ENCODE measurements at regions not wholly inside any gene's neighbourhood (a gene's known extent, or its start where the extent isn't known, plus 50 kb on each side); places are given as distances from the start of the nearest gene placed in this dataset.
"Not testable (repeated sequence)": the region's sequence is repeated elsewhere in the genome, so short reads cannot be mapped to it uniquely, and the experiment has no call there.

DNA sequence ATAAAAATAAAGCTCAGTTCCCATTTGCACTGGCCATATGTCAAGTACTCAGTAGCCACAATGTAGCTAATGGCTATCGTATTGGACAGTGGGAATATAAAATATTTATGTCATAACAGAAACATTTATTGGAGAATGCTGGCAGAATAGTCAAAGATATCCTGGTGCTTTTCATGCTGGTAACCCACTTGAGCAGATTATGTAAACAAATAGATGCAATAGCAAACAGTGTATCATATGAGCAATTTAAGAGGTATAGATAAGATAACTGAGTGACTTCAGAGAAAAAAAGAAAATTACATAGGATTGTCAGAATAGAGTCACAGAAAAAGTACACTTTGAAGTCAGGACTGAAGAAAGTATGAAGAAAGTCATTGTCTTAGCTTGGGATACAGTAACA lies 426.6 kb downstream of the NDFIP2 start:
- no peak for DNase-seq

DNA sequence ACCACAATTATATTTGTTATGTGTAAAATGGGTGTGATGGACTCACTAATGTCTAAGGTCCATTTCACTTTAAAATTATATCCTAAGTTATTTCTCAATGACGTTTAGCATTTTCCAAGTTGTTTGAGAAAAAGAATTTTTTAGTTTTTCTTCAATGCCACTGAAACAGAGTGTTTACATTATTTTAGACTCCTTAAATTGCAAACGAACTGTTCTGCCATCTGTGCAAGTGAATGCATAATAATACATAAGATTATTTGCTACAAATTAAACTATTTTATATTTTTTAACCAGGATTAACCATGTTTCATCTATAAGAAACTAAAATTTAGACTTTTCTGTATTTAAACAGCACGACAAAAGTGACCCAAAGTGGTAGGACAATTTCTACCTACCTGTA lies 425.4 kb downstream of the NDFIP2 start:
- DNase-seq: no peak

DNA sequence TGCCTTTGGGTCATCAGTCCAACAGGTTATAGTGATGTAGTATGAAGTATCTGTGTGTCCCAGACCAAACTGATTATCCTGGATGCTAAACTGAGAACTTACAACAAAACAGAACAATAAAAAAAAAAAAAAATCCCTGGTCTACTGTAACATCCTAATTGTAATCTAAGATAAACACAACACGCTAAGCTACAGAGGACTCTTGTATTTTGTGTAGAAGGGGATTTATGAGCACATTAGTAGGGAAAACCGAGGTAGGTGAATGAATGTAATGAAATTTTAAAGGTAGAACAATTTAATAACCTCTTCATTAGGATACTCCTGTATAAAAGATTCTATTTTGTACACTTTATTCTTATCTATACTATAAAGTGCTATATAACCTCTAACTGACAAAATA lies 424.1 kb downstream of the NDFIP2 start:
- DNase-seq: no peak

DNA sequence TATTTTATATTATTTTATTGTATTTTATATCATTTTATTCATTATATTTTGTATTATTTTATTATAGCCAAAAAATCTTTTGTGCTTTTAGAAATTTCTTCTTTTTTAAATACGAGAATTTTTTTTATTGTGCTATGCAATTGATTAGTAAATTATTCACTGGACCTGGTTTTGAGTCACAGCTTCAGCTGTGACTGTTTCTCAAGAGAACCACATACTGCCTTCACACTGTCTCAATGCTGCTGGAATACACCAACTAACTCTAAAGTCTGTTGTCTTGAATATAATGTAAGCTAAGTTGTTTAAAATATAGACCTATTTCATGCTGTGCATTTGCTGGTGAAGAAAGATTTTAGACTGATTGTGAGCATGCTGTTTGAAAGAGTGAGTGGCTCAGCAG lies 423.6 kb downstream of the NDFIP2 start:
- DNase-seq: no peak

DNA sequence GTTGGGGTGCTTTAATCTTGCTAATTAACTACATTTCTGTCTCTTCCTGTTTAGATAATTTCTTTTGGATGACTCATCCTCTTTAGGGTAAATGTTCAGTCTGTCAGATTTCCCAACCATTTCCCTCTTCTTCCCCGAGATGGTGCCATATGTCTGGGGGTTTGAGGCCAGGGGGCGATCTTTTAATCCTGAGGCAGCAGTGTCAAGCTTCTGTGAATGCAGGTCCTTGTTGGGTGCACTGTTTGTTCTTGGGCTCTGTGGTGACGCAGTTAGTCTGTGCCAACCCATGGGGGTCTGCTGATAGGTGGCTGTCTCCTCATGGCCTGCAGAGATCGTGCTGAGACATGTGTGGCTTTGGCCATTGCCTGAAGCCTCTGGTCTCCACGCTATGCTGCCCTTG lies 420.4 kb downstream of the NDFIP2 start:
- no peak for DNase-seq

DNA sequence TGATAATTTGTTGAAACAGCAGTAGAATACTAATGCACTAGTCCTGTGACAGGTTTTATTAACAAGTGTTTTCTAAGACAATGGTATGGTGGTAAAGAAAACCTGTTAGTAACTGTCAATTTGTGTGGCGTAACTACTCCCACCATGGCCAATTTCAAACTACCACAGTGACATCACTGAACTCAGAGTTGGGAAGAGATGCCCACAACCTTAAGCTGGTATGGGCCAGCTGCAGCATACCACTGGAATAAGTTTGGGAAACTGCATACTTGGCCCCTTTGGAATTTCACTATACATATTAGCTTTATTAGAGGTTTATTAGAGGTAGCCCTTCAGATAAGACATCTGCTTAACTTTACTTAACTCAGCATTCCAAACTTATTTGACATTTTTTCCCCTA lies 419.4 kb downstream of the NDFIP2 start:
- DNase-seq: no peak

DNA sequence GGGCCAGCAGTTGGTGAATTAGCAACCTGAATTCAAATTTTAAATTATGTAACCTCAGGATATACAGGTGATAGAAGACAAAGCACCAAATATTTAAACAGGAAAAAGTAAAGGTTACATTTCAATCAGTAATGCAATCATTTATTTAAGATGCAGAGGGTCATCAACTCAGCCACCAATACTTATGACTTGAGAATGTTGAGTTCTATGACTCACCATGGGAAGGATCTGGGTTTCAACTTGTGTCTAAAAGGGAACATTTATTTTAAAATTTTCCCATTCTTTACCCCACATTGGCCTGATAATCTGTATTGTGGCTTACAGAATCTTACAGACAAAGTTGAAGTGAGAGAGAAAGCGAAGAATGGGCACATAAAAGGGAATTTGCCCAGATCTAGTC lies 418.0 kb downstream of the NDFIP2 start:
- no peak for DNase-seq

DNA sequence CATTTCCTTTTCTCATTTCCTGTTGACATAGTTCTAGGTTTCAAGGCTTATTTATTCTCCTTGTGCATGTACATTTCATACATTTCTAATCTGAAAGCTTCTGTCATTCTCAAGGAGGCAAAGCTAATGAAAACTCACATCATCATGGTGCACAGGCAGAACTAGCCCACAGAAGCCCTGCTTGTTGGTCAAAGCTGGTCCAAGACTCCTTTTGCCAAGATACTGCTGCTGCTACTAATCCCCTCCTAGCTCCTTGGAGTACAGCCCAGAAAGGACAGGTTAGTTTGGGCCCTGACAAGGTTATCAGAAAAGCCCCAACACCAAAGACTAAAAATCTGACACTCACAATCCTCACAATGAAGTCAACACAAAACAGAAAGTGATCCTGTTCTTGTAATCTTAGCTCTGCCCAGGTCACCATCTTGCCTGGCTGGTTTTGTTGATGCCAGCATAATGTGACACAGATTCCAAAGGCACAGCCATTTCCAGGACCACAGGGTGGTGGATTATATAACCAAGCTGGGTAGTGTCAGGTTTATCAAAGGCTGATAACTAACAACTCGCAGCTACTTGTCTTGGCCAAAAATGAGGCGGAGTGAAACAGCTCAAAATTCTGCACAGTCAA lies 417.4 kb downstream of the NDFIP2 start:
- DNase-seq: no peak

DNA sequence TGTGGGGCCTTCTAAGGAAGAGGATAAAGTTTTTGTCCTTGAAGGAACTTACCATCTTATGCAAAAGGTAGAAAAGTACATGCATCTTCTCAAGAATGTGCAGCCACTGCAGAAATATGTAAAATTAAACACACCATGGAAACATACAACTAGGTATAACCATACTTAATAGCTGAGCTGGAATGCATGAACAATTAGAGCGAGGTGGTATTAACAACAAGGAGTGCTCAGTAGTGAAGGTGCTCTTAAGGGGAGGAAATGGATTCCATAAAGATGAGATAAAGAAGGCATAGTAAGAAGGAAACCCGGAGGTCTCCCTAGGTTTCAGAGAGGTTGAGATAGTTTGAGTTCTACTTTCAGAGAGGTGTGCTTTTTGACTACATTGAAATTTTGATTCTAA lies 415.9 kb downstream of the NDFIP2 start:
- no peak for DNase-seq

DNA sequence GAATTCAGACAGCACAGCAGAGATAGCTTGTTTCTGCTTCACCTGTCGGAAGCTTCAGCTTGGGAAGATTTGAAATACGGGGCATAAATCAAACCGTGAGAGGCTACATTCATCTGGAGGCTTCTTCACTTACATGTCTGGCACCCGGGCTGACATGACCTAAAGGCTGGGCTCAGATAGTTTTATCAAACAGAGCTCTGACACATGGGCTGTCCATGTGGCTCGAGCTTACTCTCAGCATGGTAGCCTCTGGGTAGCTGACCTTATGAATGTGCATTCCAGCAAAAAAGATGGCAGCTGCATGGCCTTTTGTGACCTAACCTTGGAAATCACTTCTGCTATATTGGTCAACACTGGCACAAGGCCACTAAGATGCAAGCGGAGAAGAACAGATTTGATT lies 414.5 kb downstream of the NDFIP2 start:
- no peak for DNase-seq

DNA sequence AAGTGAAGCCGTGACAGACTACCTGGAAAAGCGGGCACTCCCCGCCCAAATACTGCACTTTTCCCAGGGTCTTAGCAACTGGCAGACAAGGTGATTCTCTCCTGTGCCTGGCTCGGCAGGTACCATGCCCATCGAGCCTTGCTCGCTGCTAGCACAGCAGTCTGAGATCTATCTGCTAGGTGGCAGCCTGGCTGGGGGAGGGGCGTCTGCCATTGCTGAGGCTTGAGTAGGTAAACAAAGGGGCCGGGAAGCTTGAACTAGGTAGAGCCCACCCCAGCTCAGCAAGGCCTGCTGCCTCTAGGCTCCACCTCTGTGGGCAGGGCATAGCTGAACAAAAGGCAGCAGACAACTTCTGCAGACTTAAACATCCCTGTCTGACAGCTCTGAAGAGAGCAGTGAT lies 406.3 kb downstream of the NDFIP2 start:
- not testable (repeated sequence) for DNase-seq

DNA sequence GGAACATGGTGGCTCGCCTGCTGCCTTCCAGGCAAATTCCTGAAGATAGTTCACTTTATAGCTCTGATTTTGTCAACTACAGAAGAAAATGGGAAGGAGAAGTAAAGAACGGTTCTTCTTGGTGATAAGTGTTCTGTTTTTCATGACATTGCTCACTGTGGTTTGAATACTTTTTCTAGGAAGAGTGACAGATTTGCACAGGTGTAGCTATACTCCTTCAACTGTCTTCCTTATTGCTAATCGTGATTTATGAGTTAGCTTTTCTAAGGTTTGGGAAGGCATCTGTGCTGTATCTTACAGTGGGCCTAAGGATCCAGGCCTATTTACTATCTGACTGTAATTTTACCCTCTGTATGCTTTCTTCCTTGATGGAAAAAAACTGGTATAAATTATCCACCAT lies 405.6 kb downstream of the NDFIP2 start:
- no peak for DNase-seq

DNA sequence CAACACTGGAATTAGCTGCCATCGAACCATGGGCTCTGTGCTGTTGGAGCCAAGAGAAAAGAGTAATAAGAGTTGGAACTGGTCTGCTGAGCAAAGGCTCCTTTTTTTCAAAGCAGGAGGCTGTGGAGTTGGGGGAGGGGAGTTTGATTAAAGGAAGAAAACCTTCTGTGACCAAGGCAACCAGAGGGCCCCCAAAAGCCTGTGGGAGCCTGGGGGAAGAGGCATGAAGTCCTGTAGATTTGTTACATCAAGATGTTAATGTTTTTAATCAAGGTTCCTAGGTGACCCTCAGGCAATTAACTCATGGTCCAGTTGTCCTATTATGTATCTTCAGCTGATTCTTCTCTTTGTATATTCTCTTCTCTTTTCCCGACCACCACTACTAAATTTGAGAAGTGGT lies 403.9 kb downstream of the NDFIP2 start:
- no peak for DNase-seq

DNA sequence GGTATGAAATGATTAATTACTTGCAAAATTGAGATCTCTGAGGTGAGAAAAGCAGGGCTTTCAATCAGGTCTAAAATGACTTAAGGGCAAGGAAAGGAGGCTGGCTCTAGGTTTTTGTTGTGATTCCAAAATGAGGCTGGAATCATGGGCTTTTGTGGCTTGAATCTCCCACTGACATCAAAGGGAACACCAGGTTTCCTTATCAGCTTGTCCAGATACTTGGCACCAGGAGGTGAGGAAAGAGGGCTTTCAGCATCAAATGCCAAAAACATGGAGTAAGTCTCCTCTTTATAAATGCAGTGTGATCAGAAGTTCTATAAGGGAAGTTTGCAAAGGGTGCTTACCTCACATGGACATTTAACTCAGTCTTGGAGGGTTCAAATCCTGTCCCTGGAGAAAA lies 402.3 kb downstream of the NDFIP2 start:
- DNase-seq: no peak

DNA sequence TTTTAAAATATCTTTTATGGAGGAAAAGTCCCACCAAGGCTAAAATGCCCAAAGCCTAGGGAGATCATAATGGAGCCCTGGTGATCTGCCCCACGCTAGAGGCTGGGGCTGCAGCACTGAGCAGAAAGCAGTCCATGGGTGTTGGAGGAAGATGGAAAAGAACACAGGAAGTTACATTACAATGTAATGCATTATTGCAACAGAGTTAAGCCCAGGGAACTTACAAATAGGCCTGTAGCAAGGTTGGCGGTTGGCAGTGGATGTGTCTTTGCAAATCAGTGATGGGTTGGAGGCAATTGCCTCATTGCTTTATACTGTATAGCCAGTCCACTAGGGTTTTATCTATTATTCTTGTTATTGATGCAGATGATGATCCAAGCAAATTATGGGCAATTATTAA lies 399.9 kb downstream of the NDFIP2 start:
- no peak for DNase-seq

DNA sequence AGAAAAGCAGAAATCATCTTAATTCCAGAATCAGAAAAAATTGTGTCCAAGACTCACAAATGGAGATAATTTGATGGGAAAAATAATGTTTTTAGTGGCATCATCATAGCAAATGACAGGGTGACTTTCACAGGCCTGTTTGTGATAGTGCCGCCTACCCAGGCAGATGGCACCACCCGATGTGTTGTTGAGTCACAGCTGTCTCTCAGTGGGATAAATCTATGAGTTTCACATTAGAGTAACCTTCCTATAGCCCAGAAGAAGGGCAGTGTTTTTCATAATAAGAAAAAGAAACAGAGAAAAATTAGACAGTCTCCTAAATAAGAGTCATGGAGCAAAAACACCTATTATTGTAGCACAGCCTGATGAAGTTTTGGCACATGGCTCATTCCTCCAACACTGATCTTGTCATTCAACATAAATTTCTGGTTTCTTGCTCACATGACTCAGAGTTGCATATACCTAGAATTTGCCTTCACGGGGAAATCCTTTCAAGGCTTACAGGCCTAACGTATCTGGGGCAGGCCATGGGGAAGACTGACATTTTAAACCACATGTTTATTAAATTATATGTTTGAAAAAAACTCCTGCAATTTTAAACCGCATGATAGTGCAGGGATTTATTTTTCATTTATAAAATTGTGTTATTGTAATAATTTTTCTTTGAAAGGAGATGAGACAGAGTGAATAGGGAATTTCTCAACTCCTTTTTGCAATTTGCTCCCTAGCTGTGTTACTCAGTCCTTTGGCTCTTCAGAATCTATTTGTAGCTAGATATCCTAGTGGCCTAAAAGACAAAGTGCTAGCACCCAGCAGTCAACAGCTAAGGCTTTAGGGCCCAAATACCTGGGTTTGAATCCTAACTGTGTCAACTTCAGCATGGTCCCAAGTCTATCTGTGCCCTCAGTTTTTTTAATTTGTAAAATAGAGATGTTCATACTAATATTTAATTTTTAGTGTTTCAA lies 393.7 kb downstream of the NDFIP2 start:
- peak; percentile 90 for DNase-seq

DNA sequence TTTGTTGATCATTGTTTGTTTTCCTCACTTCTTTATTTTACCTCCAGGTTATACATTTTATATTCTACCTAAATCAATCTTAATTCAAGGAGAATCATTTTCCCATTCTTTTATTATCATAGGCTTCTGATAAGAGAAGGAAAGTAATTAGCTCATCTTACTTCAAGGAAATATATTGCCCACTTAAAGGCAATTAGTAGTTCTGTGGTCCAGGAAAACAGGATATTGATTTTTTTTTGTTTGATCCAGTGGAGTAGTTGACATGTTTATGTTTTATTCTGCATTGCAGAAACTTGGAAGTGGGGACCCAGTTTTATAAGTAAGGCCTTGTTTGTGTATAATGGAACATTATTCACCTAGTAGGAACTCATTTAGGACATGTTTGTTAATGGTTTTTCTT lies 390.6 kb downstream of the NDFIP2 start:
- DNase-seq: no peak

DNA sequence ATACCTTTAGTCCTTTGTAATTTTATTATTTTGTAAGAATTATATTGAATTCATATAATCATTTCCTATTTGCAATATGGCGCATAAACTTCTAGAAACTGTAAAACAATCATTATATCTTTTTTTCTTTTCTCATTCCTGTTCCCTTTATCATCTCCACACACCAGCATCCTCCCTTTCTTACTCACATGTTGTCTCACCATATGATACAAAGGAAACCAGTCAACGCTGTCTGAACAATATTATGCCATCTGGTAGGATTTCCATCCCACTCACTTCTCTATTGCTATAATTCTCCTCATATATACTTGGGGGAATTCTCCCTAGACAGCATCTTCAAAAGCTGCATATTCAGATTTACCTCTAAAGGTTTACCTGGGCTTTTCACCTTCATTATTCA lies 389.8 kb downstream of the NDFIP2 start:
- peak; percentile 34 for DNase-seq

DNA sequence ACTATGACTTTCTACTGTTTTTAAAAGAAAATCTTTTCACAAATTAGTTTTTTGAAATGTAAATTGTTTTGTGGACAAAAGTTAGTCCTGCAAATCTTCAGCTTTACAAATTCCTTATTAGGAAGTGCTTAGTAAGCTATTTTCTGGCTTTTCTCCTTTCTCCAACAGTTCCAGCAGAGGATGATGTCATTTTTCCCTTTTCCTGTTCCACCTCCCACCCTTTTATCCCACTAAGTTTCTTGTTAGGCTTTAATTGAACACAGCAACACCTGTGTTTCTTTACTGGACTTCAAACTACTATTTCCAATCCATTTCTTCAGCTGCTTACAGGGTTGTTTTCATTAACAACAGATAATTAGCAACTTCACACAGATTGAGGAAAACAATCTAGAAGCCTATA lies 389.2 kb downstream of the NDFIP2 start:
- no peak for DNase-seq

DNA sequence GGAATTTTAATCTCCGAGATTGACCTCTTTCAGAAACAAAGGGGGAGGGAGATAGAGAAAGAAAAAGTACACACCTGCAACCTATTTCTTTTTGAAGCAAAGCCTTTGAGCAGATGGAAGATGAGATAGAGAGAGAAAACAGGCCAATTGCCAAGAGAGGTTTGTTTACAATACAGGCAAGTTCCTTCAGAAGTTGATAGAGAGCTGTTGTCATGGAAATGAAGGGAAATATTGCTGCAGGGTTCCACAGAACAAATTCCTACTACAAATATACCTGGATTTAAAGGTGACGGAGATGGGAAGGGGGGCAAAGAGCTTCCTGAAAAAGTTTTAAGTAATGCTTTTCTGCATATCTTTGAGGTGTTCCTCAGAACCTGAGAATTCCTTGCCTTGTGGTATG lies 388.4 kb downstream of the NDFIP2 start:
- DNase-seq: no peak

DNA sequence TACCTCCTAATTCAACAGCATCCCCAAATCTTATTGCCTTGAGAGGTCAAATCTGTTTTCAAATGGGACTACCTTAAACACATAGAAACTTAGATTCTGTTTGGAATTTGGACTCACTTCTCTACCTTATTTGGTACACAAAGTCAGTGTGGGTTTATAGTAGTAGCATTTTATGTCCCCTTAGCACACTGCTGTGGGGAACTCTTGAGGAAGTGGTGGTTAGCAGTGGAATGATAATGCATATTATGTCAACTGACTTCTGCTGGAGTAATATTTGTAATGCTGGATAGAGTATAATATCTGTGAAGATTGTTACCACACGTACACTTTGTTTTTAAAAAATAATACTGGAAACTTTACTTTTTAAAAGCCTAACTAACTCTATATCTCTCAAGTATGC lies 386.3 kb downstream of the NDFIP2 start:
- no peak for DNase-seq

DNA sequence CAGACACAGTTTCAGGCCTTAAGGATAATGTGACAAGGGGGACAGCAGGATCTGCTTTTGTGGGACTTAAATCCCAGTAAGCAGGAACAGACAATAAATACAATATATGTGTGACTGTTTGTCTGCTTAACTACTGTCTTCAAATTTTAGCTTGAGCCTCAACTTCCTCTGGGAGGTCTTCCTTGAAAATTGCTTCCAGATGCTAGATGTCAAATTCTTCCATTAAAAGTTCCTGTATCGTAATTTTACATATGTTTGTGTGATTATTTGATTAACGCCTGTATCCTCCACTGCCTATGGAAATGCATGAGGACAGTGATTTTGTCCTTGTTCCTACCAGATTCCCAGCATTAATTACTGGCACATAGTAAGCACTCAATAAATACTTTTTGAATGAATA lies 385.5 kb downstream of the NDFIP2 start:
- no peak for DNase-seq

DNA sequence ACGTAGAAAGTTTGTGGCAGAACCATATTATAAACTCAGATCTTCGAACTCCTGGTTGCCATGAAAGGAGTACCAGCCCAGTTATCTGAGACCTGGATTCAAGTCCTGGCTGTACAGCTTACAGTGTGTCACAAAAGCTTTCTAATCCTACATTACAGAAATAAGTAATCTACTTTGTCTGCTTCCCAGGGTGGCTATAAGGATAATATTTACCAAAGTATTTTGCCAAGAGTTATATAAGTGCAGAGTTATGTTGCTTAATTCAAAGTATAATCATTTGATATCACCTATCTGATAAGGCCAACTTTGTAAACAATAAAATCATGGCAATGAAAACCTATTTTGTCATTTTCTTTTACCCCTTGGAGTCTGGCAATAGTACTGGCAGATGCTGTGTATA lies 381.6 kb downstream of the NDFIP2 start:
- DNase-seq: no peak

DNA sequence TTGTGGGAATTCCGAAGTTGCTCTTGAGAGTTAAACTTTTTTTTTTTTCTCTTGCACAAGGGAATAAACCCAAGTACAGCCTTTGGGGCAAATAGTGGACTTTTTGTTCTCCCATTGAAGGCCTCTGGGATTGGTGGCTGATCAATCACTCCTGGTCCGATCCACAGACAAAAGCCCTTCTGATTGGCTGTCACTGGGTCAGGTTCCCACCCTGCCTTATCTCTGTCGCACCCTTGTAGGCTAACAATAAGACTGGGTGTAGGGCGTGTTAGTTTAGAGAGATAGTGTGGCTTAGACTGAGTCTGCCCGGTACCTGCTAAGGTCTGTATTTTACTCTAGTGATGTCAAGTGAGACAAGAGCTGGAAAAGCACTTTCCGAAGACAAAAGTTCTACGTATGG lies 380.8 kb downstream of the NDFIP2 start:
- no peak for DNase-seq

DNA sequence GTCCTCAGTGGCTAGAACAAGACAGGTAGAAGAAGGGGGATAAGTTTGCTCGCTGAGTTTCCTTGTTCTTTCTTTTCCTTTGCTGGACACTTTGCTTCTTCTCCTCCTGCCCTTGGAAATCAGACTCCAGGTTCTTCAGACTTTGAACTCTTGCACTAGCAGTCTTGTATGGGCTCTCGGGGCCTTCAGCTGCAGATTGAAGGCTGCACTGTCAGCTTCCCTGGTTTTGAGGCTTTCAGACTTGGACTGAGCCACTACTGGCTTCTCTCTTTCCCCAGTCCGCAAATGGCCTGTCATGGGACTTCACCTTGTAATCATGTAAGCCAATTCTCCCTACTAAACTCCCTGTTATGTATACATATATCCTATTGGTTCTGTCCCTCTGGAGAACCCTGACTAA lies 379.8 kb downstream of the NDFIP2 start:
- no peak for DNase-seq
